ENCODE measurements at regions not wholly inside any gene's neighbourhood (a gene's known extent, or its start where the extent isn't known, plus 50 kb on each side); places are given as distances from the start of the nearest gene placed in this dataset.
"Not testable (repeated sequence)": the region's sequence is repeated elsewhere in the genome, so short reads cannot be mapped to it uniquely, and the experiment has no call there.

DNA sequence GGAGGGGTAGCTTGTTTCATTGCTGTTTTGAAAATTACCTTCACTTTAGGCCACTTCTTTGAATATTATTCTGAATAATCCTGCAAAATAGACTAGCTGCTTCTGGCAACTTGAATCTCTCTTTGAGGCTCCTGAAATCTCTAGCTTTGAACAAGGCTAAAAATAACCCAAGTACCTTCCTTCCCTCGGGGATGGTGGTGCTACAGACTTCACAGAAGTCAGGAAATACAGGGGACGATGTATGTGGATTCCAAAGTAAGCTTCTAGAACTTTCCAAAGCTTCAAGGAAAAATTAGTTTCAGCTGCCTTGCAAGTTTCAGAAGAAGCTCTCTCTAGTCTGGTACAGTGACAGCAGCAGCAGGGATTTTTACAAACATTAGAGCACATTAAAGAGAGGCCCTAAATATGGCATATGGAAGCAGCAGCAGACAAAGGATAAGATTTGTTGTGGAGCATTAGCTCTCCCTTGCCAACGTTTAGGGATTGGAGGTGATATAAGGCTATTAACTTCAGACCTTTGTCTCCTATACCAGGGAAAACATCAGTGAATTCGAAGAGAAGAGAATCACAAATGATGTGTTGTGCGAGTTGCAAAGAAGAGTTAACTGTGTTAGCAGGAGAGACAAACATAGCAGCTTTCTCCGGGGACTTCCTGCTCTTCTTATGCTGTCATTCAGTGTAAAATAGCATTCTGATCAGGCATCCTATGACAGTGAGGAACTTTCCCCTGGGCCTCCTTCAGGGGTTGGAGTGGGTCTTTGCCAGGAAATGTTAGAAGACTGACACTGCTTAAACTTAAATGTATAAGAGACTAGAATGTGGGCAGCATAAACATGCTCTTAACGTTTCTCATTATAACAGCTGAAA is 783.0 kb upstream of the ARPP21 start:
- FAIRE-seq, result no peak

DNA sequence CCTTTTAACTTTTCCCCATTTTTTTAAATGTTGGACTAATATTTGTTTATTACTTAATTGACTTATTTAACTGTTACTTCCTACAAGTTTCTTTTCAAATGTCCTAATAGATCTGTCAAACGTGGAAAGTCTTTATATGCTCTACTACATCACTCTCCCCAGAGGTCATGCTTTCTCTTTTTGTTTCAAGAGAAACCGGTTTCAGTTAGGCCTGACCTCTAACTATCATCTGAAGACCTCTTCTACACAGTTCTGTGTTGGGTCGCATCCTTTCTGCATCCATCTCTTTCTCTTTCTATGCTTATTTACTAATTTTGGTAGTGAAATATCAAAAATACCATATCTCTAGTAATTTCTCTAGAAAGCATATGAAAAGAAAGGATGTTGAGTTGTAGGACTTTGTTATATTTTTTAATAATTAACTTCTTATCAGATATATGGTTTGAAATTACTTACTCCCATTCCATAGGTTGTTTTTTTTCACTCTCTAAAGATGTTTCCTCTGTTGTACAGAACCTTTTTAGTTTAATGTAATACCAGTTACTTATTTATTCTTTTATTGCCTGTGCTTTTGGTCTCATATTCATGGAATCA is 781.2 kb upstream of the ARPP21 start:
- FAIRE-seq, result no peak

DNA sequence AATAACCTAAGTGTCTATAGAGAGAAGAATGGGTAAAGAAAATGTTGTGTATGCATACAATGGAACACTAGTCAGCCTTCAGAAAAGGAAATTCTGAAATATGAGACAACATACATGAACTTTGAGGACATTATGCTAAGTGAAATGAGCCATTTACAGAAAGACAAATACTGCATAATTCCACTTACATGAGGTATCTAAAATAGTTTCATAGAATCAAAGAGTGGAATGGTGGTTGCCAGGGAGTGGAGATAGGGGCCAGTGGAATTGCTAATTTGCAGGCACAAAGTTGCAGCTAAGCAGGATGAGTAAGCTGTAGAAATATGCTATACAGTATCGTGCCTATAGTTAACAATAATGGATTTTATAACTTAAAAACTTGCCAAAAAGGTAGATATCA is 779.6 kb upstream of the ARPP21 start:
- no peak for FAIRE-seq

DNA sequence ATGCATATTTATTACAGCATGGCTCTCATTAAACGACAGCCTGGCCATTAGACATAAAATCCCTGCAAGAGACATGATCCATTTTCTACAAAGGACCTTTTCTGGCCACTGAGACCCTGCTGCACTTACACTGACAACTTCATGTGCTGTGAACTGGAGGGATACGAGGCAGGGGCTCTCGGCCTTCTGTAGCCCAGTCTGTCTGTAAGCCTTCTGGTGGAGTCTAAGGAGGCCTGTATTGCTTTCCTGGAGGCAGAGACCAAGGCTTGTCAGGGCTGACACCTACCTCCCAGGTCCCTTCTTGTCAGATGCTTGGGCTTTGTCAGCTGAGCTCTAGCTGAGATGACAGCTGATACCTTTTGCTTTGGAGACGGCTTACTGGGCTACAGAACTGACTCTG is 776.9 kb upstream of the ARPP21 start:
- FAIRE-seq, result no peak

DNA sequence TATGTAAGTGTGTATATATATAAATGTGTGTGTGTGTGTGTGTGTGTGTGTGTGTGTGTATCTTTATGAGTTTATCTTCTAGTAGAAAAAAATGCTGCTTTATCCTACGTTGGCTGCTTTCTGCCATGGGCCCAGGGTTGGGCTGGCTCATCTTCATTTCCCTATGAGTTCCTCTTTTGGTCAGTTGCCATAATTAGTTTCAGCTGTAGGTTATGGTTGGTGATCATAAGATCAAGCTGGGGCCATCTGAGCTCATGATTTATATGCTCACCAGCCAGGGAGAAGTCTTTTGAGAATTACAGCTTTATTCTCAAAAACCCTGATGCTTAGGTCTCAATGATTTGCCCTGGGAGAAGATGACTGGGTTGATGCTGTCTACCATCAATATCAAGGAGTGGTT is 775.8 kb upstream of the ARPP21 start:
- FAIRE-seq, result no peak

DNA sequence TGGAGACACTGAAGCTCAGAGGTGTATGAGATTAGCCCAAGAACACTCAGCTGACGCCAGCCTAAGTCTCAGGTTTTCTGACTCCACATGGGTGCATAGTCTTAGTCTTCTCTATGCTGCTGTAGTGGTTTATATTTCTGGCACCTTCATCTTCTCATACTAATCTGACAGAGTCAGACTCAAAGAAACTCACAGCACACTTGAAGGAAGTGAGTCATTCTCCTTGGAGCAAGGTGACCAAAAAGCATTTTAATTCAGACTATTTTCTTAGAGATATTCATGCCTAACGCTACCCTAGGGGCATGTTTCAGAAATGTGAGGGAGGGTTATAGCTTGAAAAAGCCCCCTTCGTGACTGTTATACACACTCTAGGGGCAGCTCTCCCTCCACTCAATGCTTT is 775.3 kb upstream of the ARPP21 start:
- no peak for FAIRE-seq

DNA sequence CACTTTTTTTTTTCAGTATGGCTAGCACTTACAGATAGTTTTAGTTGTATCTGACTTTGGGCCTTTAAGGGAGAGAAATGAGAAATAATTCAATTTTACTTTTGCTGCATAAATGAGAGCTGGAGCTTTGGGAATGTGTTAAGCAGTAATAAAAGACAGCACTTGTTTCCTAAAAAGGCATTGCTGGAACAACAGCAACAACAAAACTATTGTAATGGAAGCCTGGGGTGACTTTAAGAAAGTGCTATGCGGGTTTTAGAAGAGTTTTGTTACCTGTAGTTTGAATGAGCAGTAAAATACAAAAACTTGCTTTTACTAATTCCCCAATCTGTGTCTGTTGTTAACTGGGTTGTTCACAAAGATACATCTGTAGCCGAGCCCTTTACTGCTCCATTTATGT is 774.0 kb upstream of the ARPP21 start:
- FAIRE-seq, result no peak

DNA sequence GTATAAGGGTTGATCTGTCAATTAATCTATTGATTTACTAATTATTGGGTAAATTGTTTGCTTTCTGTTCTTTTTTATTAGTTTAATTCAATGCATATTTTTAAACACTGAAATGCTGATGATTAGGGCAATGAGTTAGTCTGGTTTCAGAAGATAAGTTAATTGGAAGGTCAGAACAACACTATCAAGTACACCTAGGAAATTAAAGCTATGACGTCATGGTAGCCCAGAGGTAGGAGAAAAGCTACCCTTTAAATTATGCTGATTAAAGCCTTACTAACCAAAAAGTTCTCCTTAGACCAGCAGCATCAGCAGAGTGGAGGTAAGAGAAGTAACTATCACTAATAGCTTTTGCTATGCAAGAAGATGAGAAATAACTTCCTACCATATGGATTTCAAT is 770.4 kb upstream of the ARPP21 start:
- FAIRE-seq, result no peak

DNA sequence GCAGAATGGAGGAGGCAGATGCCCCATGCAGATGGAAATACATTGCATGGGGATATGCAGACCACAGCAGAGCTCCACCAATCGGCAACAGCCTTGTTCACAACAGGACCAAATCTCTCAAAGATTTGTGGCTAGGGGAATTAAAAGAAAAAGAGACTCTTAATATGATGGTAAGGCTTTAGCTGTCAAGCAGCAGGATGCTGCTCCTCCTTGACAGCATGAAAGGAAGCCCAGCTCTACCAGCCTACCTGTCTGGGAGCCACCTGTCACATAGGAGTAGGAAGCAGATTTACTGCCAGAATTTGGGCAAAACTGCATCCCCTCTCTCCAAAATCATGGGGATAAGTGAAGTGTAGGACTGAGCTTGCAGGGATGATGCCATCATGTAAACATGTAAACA is 769.6 kb upstream of the ARPP21 start:
- no peak for FAIRE-seq

DNA sequence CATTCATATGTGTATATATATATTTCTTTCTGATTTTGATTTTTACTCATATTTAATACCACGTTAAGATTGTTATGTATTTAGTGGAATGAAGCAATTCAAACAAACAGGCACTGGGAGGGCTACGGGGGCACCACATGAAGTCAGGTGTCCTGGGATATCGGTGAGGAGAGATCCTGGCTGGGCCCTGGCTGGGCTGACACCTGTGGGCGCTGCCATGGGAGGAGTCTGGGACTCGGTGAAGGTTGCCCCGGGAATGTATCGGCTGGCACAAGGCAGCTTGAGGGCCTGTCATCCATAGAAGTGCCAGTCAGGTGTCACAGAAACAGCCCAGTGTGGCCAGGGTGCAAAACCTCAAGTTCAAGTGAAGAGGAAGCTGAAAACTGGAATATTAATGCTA is 766.9 kb upstream of the ARPP21 start:
- no peak for FAIRE-seq

DNA sequence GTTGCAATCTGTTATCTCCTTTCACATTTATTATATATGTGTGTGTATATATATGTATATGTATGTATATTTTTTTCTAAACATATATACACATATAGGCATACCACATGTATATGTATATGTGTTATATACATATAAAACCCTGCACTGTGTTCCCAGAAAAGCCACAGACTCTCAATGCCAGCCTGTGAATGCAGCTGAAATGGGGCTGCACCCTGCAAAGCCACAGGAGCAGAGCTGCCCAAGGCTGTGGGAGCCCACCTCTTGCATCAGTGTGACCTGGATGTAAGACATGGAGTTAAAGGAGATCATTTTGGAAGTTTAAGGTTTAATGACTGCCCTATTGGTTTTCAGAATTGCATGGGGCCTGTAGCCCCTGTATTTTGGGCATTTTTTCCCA is 762.3 kb upstream of the ARPP21 start:
- no peak for FAIRE-seq

DNA sequence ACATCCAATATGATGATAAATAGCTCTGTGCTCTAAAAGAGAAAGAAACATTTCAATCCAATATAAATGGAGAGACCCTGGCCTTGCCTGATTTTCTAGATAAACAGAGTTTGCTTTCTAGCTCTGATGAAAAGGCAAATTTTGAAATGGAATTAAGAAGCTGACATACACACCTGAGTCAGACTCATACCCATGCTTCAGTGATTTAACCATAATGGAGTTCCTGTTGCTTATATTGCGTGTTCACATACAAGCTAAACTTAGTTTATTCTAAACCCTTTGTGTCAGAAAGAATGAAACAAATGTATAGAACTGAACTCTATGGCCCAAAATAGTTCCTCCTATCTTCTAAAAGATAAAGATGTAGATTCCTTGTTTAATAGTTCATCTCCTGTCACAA is 760.8 kb upstream of the ARPP21 start:
- FAIRE-seq, result no peak

DNA sequence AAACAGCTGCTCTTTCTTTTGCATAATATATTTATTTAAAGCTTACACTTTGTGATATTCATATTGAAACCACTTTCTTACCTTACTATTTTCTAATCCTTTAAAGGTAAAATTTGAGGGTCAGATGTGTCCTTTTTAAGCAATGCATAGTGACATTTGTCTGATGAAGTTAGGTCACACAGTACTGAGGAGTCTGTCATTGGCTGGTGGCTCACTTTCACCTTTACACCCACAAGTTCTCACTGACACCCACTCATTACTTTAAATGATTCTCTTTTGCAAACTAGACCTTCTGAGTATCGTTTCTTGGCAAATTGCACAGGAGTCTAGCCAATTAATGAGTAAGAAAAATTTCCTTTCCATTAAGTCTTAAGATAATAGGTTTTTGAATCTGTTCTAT is 758.3 kb upstream of the ARPP21 start:
- no peak for FAIRE-seq

DNA sequence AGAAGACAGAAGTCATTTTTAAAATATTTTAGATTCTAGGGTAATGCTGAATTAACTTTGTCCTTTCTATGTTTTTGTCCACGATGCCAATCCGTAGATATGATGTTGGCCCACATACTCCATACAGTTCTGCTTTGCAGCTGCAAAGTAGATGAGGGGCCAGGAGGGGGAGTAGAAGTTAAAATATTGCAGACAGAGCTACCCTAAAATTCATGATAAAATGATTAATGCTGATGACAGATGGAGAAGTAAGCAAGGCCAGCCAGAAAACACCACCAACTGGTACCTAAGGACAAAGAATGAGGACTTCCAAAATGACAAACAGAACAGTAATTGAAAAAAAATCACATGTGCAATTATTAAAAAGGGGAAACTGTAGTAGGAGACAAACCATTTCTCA is 756.6 kb upstream of the ARPP21 start:
- no peak for FAIRE-seq

DNA sequence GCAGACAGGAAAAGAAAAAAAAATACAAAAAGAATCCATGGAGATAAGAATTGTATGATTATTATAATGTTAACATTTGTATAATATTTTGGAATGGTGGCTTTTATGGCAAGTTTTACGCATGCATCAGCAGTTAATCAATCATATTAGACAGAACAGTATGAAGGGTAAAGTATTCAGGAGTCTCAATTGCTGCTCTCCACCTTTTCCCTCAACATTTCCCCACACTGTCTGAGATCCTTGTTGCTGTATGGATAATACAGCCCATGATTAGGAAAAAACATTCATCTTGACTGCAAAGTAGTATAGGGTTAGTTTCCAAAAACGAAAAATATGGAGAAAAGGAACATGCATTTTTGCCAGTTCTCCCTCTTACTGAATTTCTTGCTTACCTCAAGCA is 755.3 kb upstream of the ARPP21 start:
- no peak for FAIRE-seq

DNA sequence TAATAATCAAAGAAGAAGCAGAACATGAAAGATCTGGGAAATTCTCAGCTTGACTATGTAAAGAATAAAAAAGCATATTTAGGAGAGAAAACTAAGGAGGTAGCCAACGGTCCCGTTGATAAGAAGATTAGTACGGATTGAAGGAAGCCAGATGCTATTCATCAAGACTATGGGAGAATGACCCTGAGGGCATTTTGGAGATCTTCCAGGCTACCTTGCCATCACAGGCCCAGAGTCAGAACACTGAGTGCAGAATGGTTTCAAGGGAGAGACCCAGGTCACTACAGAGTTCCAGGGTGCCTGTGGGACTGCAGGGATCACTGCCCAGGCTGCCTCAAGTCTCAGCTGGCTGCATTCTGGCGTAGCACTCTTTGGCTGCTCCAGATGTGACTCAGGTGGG is 752.9 kb upstream of the ARPP21 start:
- no peak for FAIRE-seq

DNA sequence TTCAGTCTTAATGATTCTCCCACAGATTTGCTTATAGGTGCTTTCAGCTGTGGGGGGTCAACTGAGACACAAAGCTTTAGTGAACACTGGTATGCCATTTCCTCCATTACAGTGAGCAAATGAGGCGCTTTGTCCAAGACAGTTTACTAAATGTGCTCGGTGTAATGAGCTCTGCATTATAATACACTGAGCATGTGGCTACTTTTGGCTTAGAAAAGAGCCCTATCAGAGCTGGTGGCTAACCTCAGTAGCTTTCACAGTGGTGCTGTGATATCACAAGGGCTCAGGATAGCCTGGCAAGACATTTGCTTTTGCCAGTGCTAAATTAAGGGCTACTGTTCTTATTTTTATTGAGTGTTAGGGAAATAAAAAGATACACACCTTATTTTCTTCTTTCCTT is 749.7 kb upstream of the ARPP21 start:
- no peak for FAIRE-seq

DNA sequence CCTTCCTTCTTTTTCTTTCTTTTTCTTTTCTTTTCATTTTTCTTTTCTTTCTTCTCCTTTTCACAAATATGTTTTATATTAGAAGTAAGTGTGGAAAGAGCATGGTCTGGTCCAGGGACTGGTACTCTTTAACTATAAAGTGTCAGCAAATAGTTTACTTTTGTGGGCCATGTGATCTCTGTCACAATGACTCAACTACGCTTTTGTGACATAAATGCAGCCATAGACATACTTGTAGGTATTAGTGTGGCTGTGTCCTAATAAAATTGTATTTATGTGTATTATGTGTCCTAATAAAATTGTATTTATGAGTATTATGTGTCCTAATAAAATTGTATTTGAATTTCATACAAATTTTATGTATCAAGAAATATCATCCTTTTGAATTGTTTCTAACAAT is 749.1 kb upstream of the ARPP21 start:
- no peak for FAIRE-seq

DNA sequence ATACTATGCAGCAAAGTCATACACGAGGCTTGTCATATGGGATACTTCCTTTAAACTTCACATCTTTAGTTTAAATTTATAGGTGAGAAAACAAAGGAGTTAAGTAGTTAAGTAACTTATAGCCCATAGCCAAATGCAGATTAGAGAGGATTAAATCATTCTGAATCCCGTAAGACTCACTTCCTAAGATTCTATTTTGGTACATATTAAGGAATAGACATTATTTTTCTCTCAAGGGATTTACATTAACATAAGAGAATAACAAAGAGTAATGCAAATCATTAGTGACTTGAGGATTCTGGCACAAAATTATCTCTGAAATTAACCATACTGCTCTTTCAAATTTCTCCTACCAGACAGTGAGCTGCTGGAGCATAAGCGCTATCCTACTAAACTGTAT is 747.4 kb upstream of the ARPP21 start:
- FAIRE-seq, result no peak

DNA sequence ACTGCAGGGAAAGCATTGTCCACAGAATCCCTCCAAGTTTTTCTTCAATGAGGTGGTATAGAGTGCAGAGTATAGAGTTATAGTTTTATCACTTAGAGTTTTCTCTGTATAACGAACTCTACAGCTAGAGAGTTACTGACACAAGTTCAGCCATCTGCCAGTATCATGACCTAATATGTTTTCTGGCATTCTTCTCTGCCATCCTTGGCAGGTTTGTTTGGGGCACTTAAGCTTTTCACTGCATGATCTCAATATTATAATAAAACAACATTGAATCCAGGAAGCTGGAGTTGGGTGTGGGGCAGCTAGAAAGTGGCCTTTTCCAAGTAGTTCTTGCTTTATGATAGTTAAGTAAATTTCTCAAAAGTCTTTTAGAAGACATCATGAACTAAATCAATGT is 743.5 kb upstream of the ARPP21 start:
- no peak for FAIRE-seq

DNA sequence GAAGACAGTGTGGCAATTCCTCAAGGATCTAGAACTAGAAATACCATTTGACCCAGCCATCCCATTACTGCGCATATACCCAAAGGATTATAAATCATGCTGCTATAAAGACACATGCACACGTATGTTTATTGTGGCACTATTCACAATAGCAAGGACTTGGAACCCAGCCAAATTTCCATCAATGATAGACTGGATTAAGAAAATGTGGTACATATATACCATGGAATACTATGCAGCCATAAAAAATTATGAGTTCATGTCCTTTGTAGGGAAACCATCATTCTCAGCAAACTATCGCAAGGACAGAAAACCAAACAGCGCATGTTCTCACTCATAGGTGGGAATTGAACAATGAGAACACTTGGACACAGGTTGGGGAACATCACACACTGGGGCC is 729.6 kb upstream of the ARPP21 start:
- FAIRE-seq, result not testable (repeated sequence)

DNA sequence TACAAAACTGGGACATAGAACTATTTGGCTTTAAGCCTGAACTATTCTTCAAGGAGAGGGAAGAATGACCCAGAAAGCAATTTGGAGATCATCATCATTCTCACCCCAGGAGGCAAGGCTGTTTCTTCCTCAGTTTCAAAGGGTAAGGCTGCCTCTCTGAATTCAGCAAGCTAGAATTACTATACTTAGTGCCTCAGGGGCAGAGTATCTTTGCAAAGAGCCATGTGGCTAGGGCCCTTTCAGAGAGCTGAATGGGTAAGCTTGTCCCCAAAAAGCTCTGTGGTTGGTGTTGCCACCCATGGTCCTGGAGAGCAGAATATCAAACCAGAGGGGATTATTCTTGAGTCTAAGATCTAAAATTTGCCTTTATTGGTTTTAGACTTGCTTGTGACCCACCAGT is 720.3 kb upstream of the ARPP21 start:
- no peak for FAIRE-seq

DNA sequence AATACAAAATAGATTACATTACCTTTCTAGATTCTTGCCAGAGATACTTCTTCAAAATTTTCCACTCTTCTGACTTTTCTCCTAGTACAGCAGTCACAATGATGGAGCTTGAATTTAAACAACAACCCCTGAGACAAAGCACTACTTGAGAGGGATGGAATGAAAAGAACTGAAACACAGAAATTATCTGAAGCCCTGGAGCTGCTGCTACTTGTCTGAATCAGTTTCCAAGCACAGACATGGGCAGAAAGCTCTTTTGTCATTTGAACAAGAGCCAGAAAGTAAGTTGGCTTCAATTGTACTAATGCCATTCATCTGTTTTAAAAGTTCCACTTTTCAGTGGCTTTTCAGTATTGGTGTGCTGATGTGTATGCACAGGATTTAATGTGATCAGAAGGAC is 718.5 kb upstream of the ARPP21 start:
- no peak for FAIRE-seq

DNA sequence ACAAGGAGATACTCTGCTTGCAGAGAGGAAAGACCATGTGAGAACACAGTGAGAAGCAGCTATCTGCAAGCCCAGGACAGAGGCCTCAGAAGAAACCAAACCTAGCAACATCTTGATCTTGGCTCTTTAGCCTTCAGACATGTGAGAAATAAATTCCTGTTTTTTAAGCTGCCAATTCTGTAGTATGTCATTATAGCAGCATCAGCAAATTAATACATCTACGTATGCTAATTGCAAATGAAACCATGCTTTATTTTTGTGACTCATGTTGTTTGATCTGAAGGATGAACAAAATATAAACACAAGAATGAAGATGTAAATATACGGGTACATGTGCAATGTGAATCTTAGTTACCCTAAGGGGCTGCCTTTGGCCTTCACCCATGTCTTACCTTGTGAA is 714.4 kb upstream of the ARPP21 start:
- FAIRE-seq, result no peak

DNA sequence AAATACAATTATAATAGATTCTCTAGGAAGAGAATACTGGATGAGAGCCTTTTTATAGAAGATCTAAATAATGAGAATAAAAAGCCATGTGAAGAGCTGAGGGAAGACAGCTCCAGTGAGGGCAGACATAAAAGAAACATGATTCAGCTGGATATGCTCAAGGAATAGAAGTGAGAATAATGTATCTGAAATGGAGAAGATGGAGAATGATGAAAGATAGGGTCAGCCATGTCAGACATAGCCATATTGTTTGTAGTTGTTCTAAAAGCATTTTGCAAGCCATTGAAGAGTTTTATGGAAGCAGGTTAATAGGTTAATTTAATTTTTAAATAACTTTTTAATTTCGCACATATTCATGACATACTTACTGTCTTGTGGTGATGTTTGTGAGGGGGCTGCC is 713.5 kb upstream of the ARPP21 start:
- no peak for FAIRE-seq

Measured in A204.1 (cell line).